Renal pelvis (tissue), 1 donor: ENCODE measurements at regions not wholly inside any gene's neighbourhood (a gene's known extent, or its start where the extent isn't known, plus 50 kb on each side); places are given as distances from the start of the nearest gene placed in this dataset.

Experiments
- DNase-seq: peaks from one replicate; pipeline ENCODE4 v3.0.0-alpha.2; 2013

GRCh38 chr3:459311-459670 lies 262.7 kb downstream of the CHL1 start:
- DNase-seq = no peak

GRCh38 chr3:461006-461405 lies 264.4 kb downstream of the CHL1 start:
- DNase-seq = no peak

- no peak for DNase-seq
These were observed 266.3 kb downstream of the CHL1 start for GRCh38 chr3:462851-463250.

DNA sequence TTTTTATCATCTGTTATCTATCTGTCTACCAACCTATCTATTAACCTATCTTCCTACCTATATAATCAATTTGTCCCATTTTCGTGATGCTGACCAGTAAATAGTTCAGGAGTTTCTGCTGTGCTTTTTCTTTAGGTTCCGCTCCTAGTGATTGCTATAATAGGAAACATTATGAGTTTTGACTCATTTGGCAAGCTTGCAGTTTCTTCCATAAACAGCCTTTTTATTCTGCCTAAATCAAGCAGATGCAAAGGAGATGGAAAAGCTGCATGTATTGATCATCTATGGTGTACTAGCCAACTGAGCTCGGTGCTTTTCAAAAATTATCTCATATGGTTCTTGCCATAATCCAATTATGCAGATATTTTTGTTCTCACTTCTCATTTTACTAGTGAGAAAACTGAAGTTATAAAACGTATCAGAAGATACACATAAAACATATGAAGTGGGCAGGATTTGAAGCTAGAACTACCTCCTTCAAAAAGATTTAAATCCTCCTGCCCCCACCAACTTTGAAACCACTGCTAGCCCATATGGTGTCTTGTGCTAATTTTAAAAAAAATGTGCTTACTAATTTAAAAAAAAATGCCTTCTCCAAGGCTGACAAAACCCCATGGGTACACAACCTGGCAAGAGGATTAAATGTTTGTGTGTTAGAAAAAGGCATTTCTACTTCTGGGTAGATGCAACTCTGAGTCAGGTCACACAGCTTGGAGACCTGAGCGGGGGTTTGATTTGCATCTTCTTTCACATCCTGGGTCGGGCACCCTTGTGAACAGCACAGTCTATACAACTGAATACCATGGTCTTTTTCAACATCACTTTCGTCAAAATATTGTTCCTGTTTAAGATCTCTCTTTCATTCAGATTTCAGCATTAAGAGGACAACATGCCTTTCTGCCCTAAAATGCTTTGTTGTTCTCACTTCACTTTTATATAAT lies 267.0 kb downstream of the CHL1 start:
- DNase-seq = no peak

DNA sequence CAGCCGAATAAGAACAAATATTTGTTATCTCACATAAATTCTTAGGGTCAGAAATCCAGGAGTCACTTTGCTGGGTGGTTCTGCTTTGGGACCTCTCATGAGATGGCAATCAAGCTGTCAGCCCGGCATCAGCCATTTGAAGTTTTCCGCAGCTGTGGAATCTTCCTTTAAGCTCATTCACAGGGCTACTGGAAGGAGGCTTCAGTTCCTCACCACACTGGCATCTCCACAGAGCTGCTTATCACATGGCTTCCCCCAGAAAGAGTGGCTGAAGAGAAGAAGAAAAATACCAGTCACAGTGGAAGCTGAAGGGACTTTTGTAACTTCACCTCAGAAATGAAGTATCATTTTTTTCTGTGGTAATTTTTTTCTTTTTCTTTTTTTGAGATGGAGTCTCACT lies 267.7 kb downstream of the CHL1 start:
- no peak for DNase-seq

DNA sequence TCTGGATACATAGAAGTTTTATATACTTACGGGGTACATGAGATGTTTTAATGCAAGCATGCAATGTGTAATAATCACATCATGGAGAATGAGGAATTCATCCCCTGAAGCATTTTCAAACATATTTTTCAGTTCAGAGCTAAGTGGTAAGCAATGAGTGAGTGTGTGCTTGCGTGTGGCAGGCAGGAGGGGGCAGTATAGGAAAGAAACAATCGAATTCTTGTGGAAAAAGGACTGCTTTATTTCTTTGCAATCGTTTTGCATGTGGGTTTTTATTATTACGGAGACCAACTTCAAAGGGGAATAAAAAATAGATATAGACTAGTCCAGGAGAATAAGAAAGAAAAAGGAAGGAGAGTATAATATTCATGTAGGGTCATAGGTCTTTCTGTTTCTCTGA lies 271.6 kb downstream of the CHL1 start:
- DNase-seq = no peak

DNA sequence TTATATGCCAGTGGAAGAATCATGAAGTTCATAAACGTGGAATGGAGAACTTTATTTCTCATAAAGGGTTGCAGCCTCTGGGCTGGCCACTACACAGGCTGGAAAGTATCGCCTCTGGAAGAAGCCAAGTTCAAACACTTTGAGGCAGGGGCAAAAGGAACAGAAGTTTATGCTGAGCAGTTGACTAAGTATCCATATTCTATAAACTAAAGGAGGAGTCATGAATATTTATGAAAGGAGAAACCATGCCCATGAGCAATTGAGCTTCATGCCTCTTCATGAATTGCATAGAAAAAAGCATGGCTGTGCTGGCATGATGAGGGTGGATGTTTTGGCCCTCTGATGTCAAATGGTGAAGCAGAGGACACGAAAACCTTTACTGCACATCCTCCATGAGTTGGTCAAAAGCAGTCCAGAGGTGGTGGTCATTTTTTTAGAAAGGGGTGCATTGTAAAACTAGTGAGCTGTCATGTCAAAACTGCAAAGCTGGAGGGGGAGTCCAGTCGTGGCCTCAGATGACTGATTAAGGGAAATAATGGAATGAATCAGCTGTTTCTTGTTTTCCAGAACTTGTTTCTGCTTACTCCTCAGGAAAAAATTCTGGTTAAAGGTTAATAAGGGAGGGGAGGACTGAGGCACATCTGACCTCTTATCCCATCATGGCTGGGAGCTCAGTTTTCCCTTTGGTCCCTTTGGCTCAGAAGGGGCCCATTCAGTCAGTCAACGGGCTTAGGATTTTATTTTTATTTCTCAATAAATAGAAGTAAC lies 276.7 kb downstream of the CHL1 start:
- DNase-seq = no peak

DNA sequence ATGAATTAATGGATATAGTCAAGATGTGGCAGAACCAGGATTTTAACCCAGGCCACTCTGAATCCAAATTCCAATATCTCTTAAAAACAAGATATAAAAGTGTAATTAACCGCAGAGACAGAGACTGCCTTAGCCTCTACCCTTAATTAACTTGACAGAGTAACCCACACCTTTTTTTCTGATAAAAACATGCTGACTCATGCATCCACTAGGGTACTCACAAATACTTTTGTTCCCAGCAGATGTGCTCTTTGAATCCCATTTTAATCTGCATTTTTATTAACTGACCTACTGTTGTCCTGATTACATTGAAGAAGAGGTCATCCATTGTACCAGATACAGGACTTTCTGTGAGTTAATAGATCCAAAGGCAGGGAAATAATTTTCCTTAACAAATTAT lies 278.3 kb downstream of the CHL1 start:
- no peak for DNase-seq

- no peak for DNase-seq
These were observed 283.5 kb downstream of the CHL1 start for GRCh38 chr3:480070-480469.

GRCh38 chr3:481111-481510 lies 284.5 kb downstream of the CHL1 start:
- DNase-seq = no peak

DNA sequence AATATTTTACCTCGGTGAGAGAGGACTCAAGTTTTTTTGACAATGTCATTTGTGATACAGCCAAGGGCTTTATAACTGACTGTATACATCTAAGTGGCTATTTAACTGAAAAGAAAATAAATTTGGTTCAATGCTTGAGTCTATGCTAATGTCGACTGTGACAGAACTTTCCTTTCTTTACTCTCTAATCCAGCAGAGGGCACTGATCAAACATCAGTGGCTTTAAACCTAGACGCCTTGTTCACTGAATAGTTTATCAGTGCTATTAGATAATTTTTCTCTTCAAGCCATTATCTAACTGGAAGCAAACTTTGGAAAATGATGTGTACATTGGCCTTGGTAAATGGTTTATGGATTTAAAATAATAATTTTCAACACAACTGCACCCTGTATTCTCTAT lies 285.1 kb downstream of the CHL1 start:
- peak; percentile 11 for DNase-seq

- DNase-seq = no peak
These were observed 285.9 kb downstream of the CHL1 start for GRCh38 chr3:482479-482878.

DNA sequence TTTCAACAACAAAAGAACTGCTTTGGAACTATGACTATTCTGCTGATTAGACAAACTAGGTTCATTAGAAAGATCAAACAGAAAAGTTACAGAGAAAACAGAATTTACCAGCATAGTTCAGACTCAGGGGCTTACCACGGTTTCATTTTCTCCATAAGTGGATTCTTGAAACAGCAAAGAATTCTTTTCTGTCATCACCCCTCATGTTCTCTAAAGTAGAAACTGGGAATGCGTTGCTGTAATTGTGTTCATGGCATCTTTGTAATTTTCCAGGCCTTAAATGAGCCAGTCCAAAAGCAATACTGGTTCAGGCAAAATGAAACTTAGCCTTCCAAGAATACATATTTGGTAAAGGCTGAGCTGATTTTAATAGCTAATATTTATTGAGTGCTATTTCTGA lies 287.8 kb downstream of the CHL1 start:
- DNase-seq = no peak

- DNase-seq = no peak
These were observed 291.1 kb downstream of the CHL1 start for GRCh38 chr3:487614-488013.

DNA sequence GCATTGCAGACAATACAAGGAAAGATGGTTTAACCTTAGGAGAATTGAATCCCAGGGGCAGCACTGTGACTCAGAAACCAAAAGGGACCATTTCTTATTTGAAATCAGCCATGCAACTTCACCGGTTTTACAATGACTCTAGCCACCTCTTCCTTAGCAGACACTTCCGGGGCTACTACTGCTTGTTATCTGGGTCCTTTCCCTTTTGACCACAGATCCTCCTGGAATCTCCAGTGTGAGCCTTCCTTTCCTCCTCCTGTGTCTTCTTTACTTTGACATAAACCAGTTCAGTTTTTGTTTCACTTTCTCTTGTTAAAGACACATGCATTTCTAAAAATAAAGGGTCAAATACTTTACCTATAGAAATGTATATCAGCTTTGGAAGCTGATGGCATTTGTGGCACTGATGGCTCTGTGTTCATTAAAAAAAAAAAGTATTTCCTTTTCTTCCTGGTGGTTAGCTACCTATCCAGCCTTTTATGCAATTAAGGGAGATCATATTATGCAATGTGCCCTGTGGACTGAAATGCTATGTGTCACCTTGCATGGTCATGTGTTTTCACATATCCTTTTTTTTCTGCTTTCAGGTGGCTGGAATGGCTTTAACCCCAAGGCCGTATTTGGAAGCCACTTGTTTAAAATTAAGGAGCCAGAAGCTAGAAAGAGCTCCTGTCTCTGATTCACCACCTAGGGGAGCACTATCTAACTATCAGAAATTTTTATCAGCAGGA lies 296.2 kb downstream of the CHL1 start:
- no peak for DNase-seq

GRCh38 chr3:494190-494589 lies 297.6 kb downstream of the CHL1 start:
- no peak for DNase-seq

GRCh38 chr3:498487-498886 lies 301.9 kb downstream of the CHL1 start:
- DNase-seq = no peak

DNA sequence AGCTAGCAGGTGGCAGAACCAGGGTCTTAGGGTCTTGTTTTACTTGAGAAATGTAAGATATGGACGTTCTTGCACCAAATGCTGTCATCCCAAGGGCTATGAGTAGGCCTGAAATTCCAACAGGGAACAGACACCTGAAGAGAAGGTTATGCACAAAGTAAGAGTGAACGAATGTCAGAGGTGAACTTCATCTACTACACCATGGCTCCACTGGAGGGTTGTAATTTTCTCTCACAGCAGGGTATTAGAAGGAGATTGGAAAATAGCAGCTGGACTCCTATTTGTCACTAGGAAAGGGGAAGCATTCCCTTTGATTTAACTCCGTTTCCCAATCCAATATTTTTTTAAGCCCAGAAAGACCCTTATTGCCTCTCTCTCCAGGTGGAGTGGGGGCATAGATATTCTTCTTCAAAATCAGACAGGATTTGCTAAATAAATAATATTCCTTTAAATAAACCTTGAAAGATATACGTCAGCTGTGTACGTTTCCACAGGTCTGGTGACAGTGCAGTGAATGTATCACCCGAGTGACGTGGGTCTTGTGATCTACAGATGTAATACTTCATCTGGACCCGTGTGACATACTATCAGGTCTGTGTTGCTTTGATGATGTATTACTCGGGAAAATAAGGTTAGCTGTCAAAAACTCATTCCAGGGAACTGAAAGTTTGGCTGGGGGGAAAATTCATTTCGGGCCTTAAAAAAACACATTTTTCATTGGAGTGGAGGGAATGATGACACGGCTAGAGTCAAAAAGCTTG lies 302.6 kb downstream of the CHL1 start:
- no peak for DNase-seq

- DNase-seq = no peak
These were observed 305.9 kb downstream of the CHL1 start for GRCh38 chr3:502486-502885.

DNA sequence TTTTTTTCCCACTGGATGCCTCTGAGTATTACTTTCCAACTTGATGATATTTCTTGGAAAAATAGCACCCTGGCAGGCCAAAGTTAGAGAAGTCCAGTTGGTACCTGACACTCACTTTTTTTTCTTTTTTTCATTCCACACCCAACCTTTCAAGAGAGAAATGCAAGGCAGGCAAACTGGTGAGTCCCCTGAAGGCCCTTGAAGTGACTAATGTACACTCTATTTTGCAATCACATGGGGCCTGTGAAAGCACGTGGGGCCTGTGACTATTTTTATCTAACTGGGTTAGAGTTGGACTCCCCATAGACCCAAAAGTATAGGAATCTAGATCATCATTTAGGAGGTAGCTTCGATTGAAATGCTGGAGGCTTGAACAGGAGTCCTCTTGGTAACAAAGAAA lies 316.7 kb downstream of the CHL1 start:
- DNase-seq = no peak

DNA sequence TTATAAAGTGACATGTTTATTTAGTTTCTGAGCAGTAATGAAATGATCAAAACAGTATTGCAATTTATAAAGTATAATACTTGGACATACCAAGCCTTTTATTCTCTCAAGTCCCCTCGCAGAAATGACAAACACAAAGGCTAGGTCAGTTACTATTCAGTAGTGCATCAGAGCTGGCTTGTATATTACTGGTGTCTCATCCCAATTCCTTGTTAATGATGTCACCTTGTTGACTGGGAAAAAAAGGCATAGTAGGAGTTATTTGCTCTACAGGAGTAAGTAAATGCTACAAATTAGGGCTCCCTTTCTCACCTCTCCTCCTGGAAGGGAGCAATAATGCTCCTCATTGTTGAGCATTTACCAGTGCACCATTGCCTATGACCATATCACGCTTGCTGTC lies 317.6 kb downstream of the CHL1 start:
- DNase-seq = no peak

- DNase-seq = no peak
These were observed 322.5 kb downstream of the CHL1 start for GRCh38 chr3:519026-519425.
